ENCODE measurements at regions not wholly inside any gene's neighbourhood (a gene's known extent, or its start where the extent isn't known, plus 50 kb on each side); places are given as distances from the start of the nearest gene placed in this dataset.

GRCh38 chr3:90032980-90033641 lies 925.7 kb downstream of the EPHA3 start:
- H3K27ac Mint-ChIP-seq = no peak overlapping the region
- DNase-seq = no peak
- no peaks in the 10 kb centered on the region for H3K27me3 Mint-ChIP-seq
- no peak overlapping the region for H3K4me3 Mint-ChIP-seq
- no peaks in the 10 kb centered on the region for H3K4me1 Mint-ChIP-seq
- peaks cover 8 to 14% of the 10 kb centered on the region in 2 donors for H3K9me3 Mint-ChIP-seq
- no peak for ATAC-seq

- H3K4me1 Mint-ChIP-seq = no peaks in the 10 kb centered on the region
- H3K27me3 Mint-ChIP-seq = no peaks in the 10 kb centered on the region
- peaks cover 8 to 11% of the 10 kb centered on the region in 2 donors for H3K9me3 Mint-ChIP-seq
- ATAC-seq = no peak
- no peak for DNase-seq
- no peak overlapping the region for H3K27ac Mint-ChIP-seq
- H3K4me3 Mint-ChIP-seq = no peak overlapping the region
Observed at GRCh38 chr3:90034038-90034437, 926.6 kb downstream of the EPHA3 start.

GRCh38 chr3:90035643-90036042 lies 928.2 kb downstream of the EPHA3 start:
- Mint-ChIP-seq H3K27me3 (no peaks in the 10 kb centered on the region), H3K9me3 (peaks cover 8 to 11% of the 10 kb centered on the region in 2 donors), H3K27ac (no peak overlapping the region), H3K4me1 (no peaks in the 10 kb centered on the region), H3K4me3 (no peak overlapping the region)
- ATAC-seq (no peak), DNase-seq (no peak)

- Mint-ChIP-seq H3K27me3 (no peaks in the 10 kb centered on the region), H3K9me3 (peaks cover 8 to 11% of the 10 kb centered on the region in 2 donors), H3K4me3 (no peak overlapping the region), H3K27ac (no peak overlapping the region), H3K4me1 (no peaks in the 10 kb centered on the region)
- no peak for ATAC-seq
- DNase-seq = no peak
Observed at GRCh38 chr3:90036939-90037469, 929.6 kb downstream of the EPHA3 start.

GRCh38 chr3:90039994-90040393 lies 932.6 kb downstream of the EPHA3 start:
- no peaks in the 10 kb centered on the region for H3K4me1 Mint-ChIP-seq
- H3K4me3 Mint-ChIP-seq = no peak overlapping the region
- DNase-seq (no peak), ATAC-seq (no peak)
- H3K27ac Mint-ChIP-seq = no peak overlapping the region
- H3K27me3 Mint-ChIP-seq = no peaks in the 10 kb centered on the region
- peaks cover 11 to 21% of the 10 kb centered on the region in 2 donors for H3K9me3 Mint-ChIP-seq

GRCh38 chr3:90040554-90040953 lies 933.1 kb downstream of the EPHA3 start:
- H3K9me3 Mint-ChIP-seq = peaks cover 10 to 21% of the 10 kb centered on the region in 2 donors
- H3K4me3 Mint-ChIP-seq = no peak overlapping the region
- no peaks in the 10 kb centered on the region for H3K4me1 Mint-ChIP-seq

GRCh38 chr3:90041995-90042394 lies 934.6 kb downstream of the EPHA3 start:
- no peak for DNase-seq
- ATAC-seq = no peak
- H3K27ac Mint-ChIP-seq = no peak overlapping the region
- no peaks in the 10 kb centered on the region for H3K4me1 Mint-ChIP-seq
- H3K9me3 Mint-ChIP-seq = peaks cover 5 to 21% of the 10 kb centered on the region in 2 donors
- H3K27me3 Mint-ChIP-seq = no peaks in the 10 kb centered on the region
- H3K4me3 Mint-ChIP-seq = no peak overlapping the region

More at GRCh38 chr3:90040554-90040953, 933.1 kb downstream of the EPHA3 start:
- Mint-ChIP-seq H3K27ac (no peak overlapping the region), H3K27me3 (no peaks in the 10 kb centered on the region)
- DNase-seq = no peak
- no peak for ATAC-seq

- no peak overlapping the region for H3K27ac Mint-ChIP-seq
- peaks cover 0 to 13% of the 10 kb centered on the region in 2 donors for H3K9me3 Mint-ChIP-seq
- ATAC-seq = no peak
- no peak for DNase-seq
- H3K27me3 Mint-ChIP-seq = no peaks in the 10 kb centered on the region
- no peaks in the 10 kb centered on the region for H3K4me1 Mint-ChIP-seq
- H3K4me3 Mint-ChIP-seq = no peak overlapping the region
Observed at GRCh38 chr3:90043287-90043686, 935.9 kb downstream of the EPHA3 start.

GRCh38 chr3:90044084-90044816 lies 936.8 kb downstream of the EPHA3 start:
- H3K27ac Mint-ChIP-seq = no peak overlapping the region

GRCh38 chr3:90052425-90052950 lies 945.1 kb downstream of the EPHA3 start:
- ATAC-seq = no peak
- Mint-ChIP-seq H3K4me1 (no peaks in the 10 kb centered on the region), H3K9me3 (no peaks in the 10 kb centered on the region), H3K27me3 (no peaks in the 10 kb centered on the region), H3K27ac (no peak overlapping the region), H3K4me3 (no peak overlapping the region)
- DNase-seq = no peak

More at GRCh38 chr3:90044084-90044816, 936.8 kb downstream of the EPHA3 start:
- Mint-ChIP-seq H3K9me3 (peaks cover 0 to 13% of the 10 kb centered on the region in 2 donors), H3K4me3 (no peak overlapping the region), H3K27me3 (no peaks in the 10 kb centered on the region), H3K4me1 (no peaks in the 10 kb centered on the region)
- no peak for ATAC-seq
- DNase-seq = no peak

GRCh38 chr3:90054311-90054710 lies 946.9 kb downstream of the EPHA3 start:
- ATAC-seq = no peak
- DNase-seq = no peak

GRCh38 chr3:90055666-90056065 lies 948.2 kb downstream of the EPHA3 start:
- no peak for DNase-seq
- Mint-ChIP-seq H3K27ac (no peak overlapping the region), H3K27me3 (no peaks in the 10 kb centered on the region), H3K4me3 (no peak overlapping the region), H3K4me1 (no peaks in the 10 kb centered on the region), H3K9me3 (peaks cover 0 to 8% of the 10 kb centered on the region in 2 donors)
- ATAC-seq = no peak

More at GRCh38 chr3:90054311-90054710, 946.9 kb downstream of the EPHA3 start:
- Mint-ChIP-seq H3K4me1 (no peaks in the 10 kb centered on the region), H3K9me3 (peaks cover 0 to 3% of the 10 kb centered on the region in 2 donors), H3K4me3 (no peak overlapping the region), H3K27ac (no peak overlapping the region), H3K27me3 (no peaks in the 10 kb centered on the region)

GRCh38 chr3:90056281-90057032 lies 949.0 kb downstream of the EPHA3 start:
- Mint-ChIP-seq H3K9me3 (peaks cover 0 to 8% of the 10 kb centered on the region in 2 donors), H3K27ac (no peak overlapping the region), H3K27me3 (no peaks in the 10 kb centered on the region), H3K4me3 (no peak overlapping the region), H3K4me1 (no peaks in the 10 kb centered on the region)
- ATAC-seq = no peak
- no peak for DNase-seq

- H3K27ac Mint-ChIP-seq = no peak overlapping the region
Observed at GRCh38 chr3:90062016-90062415, 954.6 kb downstream of the EPHA3 start.

GRCh38 chr3:90062631-90063200 lies 955.3 kb downstream of the EPHA3 start:
- peaks cover 4 to 8% of the 10 kb centered on the region in 2 donors for H3K9me3 Mint-ChIP-seq
- DNase-seq (no peak), ATAC-seq (no peak)
- no peaks in the 10 kb centered on the region for H3K27me3 Mint-ChIP-seq
- no peak overlapping the region for H3K27ac Mint-ChIP-seq
- no peaks in the 10 kb centered on the region for H3K4me1 Mint-ChIP-seq
- H3K4me3 Mint-ChIP-seq = no peak overlapping the region

More at GRCh38 chr3:90062016-90062415, 954.6 kb downstream of the EPHA3 start:
- no peak for DNase-seq
- ATAC-seq = no peak
- H3K27me3 Mint-ChIP-seq = no peaks in the 10 kb centered on the region
- no peaks in the 10 kb centered on the region for H3K4me1 Mint-ChIP-seq
- H3K9me3 Mint-ChIP-seq = peaks cover 4 to 8% of the 10 kb centered on the region in 2 donors
- no peak overlapping the region for H3K4me3 Mint-ChIP-seq
